ENCODE measurements at regions not wholly inside any gene's neighbourhood (a gene's known extent, or its start where the extent isn't known, plus 50 kb on each side); places are given as distances from the start of the nearest gene placed in this dataset.

GRCh38 chr6:88361298-88361697, 195.2 kb upstream of the CNR1 start:
- intact Hi-C loops (cut with micrococcal nuclease; ENCODE audit: unreplicated experiment) (no loop called here), in situ Hi-C loops (cut with HindIII; ENCODE audit: extremely low pct_ligation_motif_present, low pct_unique_long_range_greater_than_20kb) (no loop called here)
- CTCF ChIA-PET (ENCODE audit: low intra/inter-chr PET ratio, low total read pairs) = no interaction called here
- DNase-seq (ENCODE audit: low spot score) (no peak), FAIRE-seq (no peak), ATAC-seq (no peak)
- H3K9me3 ChIP-seq (ENCODE audit: low read length) = no peaks in the 10 kb centered on the region
- H2AFZ ChIP-seq (ENCODE audit: low read length) = no peak overlapping the region
- H4K20me1 ChIP-seq (ENCODE audit: insufficient read depth, low read length) = no peaks in the 10 kb centered on the region
- 58% methylated on average over 3 of the region's 3 CpGs for WGBS (ENCODE audit: low lambda C conversion rate)
- no peak overlapping the region for H3K4me3 ChIP-seq (replicated peaks in 1 of 3; ENCODE audit: insufficient read depth in 1 of 3, low read depth in 2 of 3, low read length in 3 of 3)
- H3K79me2 ChIP-seq (ENCODE audit: insufficient read depth, low read length) = no peaks in the 10 kb centered on the region
- H3K27ac ChIP-seq (ENCODE audit: extremely low read length, insufficient read depth, low read length) = no peak overlapping the region
- no TSS peak for BruUV-seq (replicated peaks)
- H3K4me1 ChIP-seq (ENCODE audit: insufficient read depth, low read length) = no peaks in the 10 kb centered on the region
- no peak overlapping the region for H3K4me2 ChIP-seq (ENCODE audit: low read depth, low read length)
- H3K9ac ChIP-seq (ENCODE audit: insufficient read depth, low read depth, low read length) = no peak overlapping the region
- POLR2A ChIA-PET = no interaction called here
- H3K36me3 ChIP-seq (replicated peaks in 1 of 2; ENCODE audit: control insufficient read depth in 1 of 2, insufficient read depth in 2 of 2, low read length in 2 of 2) = no peaks in the 10 kb centered on the region
- no peak for TF ChIP-seq TFE3 (CRISPR knock-in tag; IDR thresholded peaks at IDR 0.05)
- no peak for TF ChIP-seq BHLHE40 (IDR thresholded peaks at IDR 0.05; ENCODE audit: low read length)
- no peak for TF ChIP-seq MXD1 (CRISPR knock-in tag; IDR thresholded peaks at IDR 0.05)
- peaks cover 0 to 1% of the 10 kb centered on the region in 2 experiments; a peak in 1 of 5 replicates for H3K27me3 ChIP-seq (ENCODE audit: control insufficient read depth in 1 of 2, insufficient read depth in 2 of 2, low read length in 2 of 2)

- POLR2A ChIA-PET = no interaction called here
- no TSS peak for BruUV-seq (replicated peaks)
- no peak overlapping the region for H3K27ac ChIP-seq (ENCODE audit: extremely low read length, insufficient read depth, low read length)
Observed at GRCh38 chr6:88360203-88360797, 194.2 kb upstream of the CNR1 start.

More at GRCh38 chr6:88360203-88360797, 194.2 kb upstream of the CNR1 start:
- Histone ChIP-seq H3K36me3 (replicated peaks in 1 of 2; ENCODE audit: control insufficient read depth in 1 of 2, insufficient read depth in 2 of 2, low read length in 2 of 2) (no peaks in the 10 kb centered on the region), H3K27me3 (ENCODE audit: control insufficient read depth in 1 of 2, insufficient read depth in 2 of 2, low read length in 2 of 2) (peaks cover 0 to 1% of the 10 kb centered on the region in 2 experiments; a peak in 1 of 5 replicates), H4K20me1 (ENCODE audit: insufficient read depth, low read length) (no peaks in the 10 kb centered on the region), H3K4me2 (ENCODE audit: low read depth, low read length) (no peak overlapping the region), H2AFZ (ENCODE audit: low read length) (no peak overlapping the region), H3K4me3 (replicated peaks in 1 of 3; ENCODE audit: insufficient read depth in 1 of 3, low read depth in 2 of 3, low read length in 3 of 3) (no peak overlapping the region), H3K4me1 (ENCODE audit: insufficient read depth, low read length) (no peaks in the 10 kb centered on the region), H3K79me2 (ENCODE audit: insufficient read depth, low read length) (no peaks in the 10 kb centered on the region), H3K9ac (ENCODE audit: insufficient read depth, low read depth, low read length) (no peak overlapping the region), H3K9me3 (ENCODE audit: low read length) (no peaks in the 10 kb centered on the region)
- FAIRE-seq (no peak), DNase-seq (ENCODE audit: low spot score) (peak; percentile 1), ATAC-seq (no peak)
- TF ChIP-seq ZBTB21 (CRISPR knock-in tag; IDR thresholded peaks at IDR 0.05) = no peak
- no peak for TF ChIP-seq RBM22 (optimal IDR thresholded peaks at IDR 0.05; ENCODE audit: low read length)
- no peak for TF ChIP-seq ARID3A (IDR thresholded peaks at IDR 0.05; ENCODE audit: low read depth, low read length)
- TF ChIP-seq HNF4A (CRISPR knock-in tag; IDR thresholded peaks at IDR 0.05) = peak; percentile 48
- no peak for TF ChIP-seq KLF15 (CRISPR knock-in tag; IDR thresholded peaks at IDR 0.05; ENCODE audit: borderline replicate concordance)
- TF ChIP-seq MBNL3 (CRISPR knock-in tag; conservative IDR thresholded peaks at IDR 0.05) = no peak
- TF ChIP-seq ZNF670 (CRISPR knock-in tag; IDR thresholded peaks at IDR 0.05; ENCODE audit: borderline replicate concordance) = no peak
- no peak for TF ChIP-seq TMF1 (CRISPR knock-in tag; IDR thresholded peaks at IDR 0.05; ENCODE audit: low read depth)
- in situ Hi-C loops (cut with HindIII; ENCODE audit: extremely low pct_ligation_motif_present, low pct_unique_long_range_greater_than_20kb) = no loop called here
- CTCF ChIA-PET (ENCODE audit: low intra/inter-chr PET ratio, low total read pairs) = no interaction called here
- 0% methylated on average over 1 of the region's 1 CpG for whole genome bisulfite sequencing (ENCODE audit: low lambda C conversion rate)
- intact Hi-C loops (cut with micrococcal nuclease; ENCODE audit: unreplicated experiment) = no loop called here
